Embryonic facial prominence (tissue), 1 donor: ENCODE measurements at regions not wholly inside any gene's neighbourhood (a gene's known extent, or its start where the extent isn't known, plus 50 kb on each side); places are given as distances from the start of the nearest gene placed in this dataset.

Experiments used
- DNase-seq: peaks from one replicate; pipeline ENCODE4 v3.0.0-alpha.2; 2016; ENCODE audit errors: extremely low spot score

DNA sequence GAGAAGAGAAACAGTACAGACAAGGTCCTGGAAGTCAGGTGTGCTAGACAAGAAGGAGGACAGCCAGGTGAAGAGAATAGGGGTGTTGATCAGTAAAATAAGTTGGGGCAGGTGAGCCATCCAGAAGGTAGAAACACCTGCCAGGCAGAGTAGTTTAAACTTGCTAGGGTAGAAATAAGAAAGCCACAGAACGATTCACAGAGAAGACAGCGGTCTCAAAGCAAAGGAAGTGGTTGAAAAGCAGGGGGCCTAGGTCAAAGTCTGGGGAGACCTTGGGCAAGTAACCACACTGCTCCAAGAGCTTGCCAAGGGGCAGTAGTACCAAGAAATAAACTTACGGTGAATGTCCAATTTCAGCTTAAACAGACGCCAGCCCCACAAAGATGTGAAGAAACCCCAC is 116.6 kb upstream of the PROX1 start:
- no peak for DNase-seq

DNA sequence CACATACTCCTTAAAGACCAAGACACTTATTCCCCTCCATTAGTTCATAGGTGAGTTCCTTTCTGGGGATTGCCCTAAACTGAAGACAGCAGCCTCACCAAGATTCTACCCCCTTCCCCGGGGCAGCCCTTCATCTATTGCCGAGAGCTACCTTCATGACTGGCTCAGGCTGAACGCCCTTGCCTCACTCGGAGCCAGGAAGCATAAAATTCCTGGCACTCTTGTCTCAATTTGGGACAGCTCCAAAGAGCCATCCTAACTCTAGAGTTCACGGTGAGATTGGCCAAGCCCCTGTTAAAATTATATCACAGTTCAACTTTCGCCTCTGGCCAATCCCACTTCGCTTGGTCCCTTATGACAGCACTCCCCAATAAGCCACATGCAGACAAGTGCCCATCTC is 113.0 kb upstream of the PROX1 start:
- DNase-seq: no peak

GRCh38 chr1:213876531-213876930 is 111.2 kb upstream of the PROX1 start:
- no peak for DNase-seq

- DNase-seq: no peak
These were observed 104.2 kb upstream of the PROX1 start for GRCh38 chr1:213883618-213884017.

DNA sequence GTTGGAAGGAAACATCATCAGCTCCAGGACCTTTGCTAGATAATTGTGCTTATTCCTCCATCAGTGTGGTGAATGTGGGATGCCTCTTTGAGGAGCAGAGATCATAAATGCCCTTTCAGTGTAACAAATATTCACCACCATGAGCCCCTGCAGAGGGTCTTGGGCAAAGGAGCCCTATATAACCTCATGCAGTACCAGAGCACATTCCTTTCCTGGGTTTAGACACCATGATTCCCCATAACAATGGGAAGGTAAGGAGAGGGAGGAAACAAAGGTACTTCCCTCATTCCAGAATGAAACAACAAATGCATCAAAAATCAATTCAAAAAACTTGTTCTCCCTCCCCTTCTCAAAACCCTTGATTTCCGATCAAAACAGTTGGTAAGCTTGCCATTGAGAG is 103.4 kb upstream of the PROX1 start:
- no peak for DNase-seq

GRCh38 chr1:213884942-213885341 is 102.8 kb upstream of the PROX1 start:
- no peak for DNase-seq

- DNase-seq: no peak
These were observed 99.9 kb upstream of the PROX1 start for GRCh38 chr1:213887842-213888241.

DNA sequence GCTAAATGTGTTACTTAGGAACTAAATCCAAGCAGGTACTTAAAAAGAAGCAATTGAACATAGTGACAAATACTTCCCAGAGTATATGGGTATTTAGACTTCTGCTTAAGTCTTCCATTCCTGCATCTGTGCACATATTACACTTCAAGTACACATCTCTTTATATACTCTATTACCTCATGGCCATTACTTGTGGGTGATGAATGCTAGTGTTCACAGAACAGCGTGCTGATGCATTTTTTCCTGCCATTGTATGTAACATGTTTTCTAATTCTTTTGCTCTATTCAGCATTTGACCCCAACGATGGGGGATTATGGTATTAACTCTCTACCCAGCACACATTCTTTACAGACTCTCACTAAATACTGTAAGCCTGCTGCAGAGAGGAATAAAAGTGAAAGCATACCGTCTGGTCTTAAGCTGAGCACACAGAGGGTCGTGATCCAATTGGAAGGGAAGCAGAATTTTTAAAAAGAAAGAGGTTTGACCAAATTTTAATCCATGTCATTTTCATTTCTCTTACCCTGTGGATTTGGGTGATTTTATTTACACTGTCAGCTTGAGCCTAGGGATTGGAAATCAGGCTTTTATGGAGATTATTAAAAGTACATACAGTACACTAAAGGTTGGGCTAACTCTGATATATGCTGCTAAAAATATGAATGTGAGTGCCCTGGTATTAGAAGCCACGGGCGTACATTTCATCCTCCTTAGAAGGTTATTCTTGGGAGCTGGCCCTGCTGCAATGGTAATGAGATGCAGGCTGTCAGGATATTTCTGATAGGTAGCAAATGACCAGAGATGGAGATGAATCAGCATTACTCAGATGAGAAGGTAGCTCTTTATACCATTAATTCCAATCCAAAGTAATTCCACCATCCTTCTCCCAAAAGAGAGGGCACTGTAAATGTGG is 95.5 kb upstream of the PROX1 start:
- no peak for DNase-seq

- DNase-seq: no peak
These were observed 89.1 kb upstream of the PROX1 start for GRCh38 chr1:213898684-213899083.

- DNase-seq: no peak
These were observed 88.4 kb upstream of the PROX1 start for GRCh38 chr1:213899413-213899812.

- no peak for DNase-seq
These were observed 82.4 kb upstream of the PROX1 start for GRCh38 chr1:213905344-213905743.

DNA sequence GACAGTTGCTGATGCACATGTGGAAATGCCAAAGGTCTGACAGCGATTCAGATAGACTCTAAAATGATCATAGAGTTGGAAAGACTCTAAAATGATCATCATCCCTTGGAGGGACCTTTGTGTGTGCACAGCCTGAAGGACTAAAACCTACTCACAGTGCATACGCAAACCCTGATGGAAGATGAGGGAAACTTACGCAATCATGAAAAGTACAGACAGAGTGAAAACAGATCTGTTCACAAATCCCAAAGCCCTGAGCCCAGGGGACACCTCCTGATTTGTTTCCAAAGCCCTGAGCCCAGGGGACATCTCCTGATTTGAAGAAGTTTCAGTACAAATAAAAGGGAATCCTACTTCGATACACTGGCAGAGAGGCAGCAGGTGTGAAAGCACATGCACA is 79.3 kb upstream of the PROX1 start:
- DNase-seq: no peak

GRCh38 chr1:213914392-213914791 is 73.4 kb upstream of the PROX1 start:
- no peak for DNase-seq

GRCh38 chr1:213921311-213921710 is 66.5 kb upstream of the PROX1 start:
- no peak for DNase-seq

DNA sequence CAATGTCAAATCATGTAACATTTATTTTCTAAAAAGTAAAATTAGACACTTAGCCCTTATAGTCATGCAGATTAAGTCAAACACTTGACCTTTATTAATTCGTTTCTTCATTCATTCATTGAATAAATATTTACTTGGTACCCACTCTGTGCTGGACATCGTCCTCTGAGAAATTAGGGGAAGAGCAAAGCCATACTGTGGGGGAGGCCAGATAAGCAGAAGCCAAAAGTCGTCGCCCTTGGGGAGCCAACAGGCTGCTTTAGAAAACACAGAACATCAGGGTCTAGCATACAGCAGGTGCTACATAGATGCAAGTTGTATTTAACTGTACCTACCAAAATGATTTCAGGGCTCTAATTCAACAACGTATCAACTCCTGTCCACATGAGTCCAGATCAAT is 66.1 kb upstream of the PROX1 start:
- DNase-seq: no peak

DNA sequence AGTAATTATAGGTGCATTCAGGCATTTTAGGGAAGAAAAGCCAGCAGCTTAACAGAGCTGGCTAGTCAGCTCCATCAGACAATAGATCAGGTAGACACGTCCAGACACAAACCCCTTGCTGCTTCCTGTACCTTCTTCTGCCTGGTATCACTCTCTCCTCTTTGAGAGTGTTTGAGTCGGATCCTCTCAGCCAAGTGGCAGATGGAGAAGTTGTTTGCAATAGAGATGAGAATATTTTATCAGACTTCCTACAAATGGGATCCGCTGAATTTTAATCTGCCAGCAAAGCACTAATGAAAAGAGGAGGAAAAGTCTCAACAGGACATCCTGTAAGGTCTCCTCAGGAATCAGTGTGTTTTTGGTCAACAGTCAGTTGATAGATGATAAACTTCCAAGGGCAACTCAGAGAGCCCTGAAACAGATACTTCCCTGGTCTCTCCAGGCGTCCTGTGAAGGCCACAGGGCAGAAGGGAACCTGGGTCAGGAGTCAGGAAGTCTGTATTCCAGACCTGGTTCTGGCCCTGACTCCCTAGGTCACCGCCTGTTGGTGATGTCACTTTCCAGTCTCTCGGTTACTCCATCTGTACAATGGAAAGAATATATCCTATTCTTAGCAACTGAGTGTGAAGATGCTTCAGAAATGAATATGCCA is 62.1 kb upstream of the PROX1 start:
- DNase-seq: no peak

DNA sequence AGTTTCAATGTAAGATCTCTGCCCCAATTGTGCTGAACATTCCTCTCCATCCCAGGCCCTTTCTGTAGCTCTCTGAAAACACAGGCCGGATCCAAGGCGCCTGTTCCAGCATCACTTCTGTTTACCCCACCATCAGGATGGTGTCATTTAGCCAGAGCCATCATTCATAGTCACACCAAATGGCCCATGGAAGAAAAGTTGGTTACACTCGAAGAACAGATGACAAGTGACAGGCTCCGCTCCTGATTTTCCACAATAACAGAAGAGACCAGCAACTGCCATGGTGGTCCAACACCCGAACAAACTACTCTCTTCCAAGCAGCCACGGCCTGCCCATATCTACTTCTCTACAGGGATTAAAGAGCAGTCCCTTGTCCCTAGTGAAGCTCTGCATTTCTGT is 59.9 kb upstream of the PROX1 start:
- DNase-seq: no peak

DNA sequence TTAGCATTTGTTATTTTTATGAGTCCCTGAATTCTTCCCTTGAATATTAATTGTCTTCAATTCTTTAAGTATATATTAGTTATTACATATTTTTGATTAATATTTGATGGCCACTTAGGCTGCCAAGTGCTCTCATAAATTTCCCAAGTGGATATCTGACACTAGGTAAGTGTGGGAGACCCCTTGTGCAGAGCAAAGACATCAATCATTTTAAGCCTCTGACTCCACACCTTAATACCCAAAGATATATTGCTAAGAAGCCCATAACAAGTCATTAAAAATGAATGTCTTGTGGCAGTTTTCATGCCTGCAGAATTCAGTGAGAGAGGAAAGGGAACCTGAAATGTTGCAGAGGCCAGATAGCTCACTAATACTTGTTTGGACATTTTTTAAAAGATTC is 58.4 kb upstream of the PROX1 start:
- no peak for DNase-seq

DNA sequence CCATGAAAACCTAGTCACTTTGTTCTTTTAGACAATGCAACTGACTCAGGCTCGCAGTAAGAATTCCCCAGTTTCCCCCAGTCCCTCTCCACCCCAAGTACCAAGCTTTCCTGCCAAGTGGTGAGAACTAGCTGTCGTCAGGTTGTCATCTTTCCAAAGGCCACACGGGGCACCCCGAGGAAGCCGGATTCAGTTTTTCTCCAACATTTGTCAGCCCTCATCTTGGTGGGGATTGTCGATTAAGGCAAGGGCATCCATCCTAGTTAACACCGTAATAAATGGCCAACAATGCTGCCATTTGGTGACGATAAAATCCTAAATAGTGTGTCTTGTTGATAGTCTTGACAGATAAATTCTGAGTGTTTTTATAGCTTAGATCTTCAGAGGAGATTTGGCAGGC is 55.9 kb upstream of the PROX1 start:
- DNase-seq: no peak

DNA sequence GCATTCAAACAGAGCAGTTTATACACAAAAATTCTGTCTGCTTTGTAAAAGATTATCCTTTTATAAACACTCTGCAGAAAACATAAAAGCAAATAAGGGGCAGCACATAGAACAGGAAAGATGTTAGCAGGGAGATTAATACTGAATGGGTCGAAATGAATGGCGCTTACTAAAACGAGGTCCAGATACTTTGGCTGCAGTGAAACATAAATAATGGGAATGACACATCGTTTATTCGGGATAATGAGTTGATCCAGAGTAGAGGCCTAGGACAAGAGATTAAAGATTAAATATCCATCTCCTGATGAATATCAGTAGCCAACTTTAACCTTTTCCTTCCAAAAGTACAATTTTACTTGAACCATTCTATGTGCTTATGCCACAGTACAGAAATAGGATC is 54.4 kb upstream of the PROX1 start:
- no peak for DNase-seq

DNA sequence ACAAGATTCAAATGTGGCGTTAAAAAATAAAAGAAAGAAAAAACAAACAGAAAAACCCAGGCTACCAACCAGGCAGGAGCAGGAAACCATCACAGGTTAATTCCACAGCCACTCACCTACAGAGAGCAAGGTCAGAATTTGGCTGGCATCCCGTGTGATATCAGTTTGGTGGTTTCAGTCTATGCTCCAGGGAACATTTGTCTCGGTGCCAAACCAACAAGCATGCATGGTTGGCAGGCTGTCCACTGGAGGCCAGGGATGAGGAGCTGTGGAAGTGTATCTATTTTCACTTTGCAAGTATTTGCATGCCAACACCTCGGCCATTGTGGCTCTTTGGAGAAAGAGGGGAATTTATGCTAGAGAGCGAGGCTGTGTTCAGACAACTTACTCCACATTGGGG is 53.1 kb upstream of the PROX1 start:
- no peak for DNase-seq

DNA sequence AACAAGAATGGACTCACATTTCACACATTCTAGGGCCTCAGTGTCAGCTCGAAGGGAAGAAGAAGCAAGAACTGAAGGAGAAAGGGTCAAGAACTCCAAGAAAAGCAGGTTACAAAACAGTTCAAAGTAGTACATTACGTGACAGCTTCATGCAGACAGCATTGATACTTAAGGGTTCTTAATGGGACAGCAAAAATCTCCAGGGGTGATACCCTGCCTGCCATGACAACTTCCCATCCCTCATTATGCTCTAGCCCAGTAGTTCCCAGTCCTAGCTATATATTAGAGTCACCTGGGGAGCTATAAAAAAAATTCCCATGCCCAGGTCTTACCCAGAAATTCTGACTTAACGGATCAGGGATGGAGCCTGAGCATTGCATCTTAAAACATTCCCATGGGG is 51.2 kb upstream of the PROX1 start:
- DNase-seq: no peak
